Thyroid gland (tissue), 4 donors: ENCODE measurements at regions not wholly inside any gene's neighbourhood (a gene's known extent, or its start where the extent isn't known, plus 50 kb on each side); places are given as distances from the start of the nearest gene placed in this dataset.

Source experiments
- CTCF ChIP-seq, 6 experiments: fragments of 200-600 bp in 3 of 6; fragments of 450-650 bp in 3 of 6; sonication (generic) in 3 of 6; IDR thresholded peaks; one replicate each; pipeline ENCODE4 v1.5.1; 2016 to 2019; ENCODE audit warnings: antibody characterized with exemption in 6 of 6, mild to moderate bottlenecking in 2 of 6, inconsistent platforms in 1 of 6, moderate library complexity in 1 of 6
- POLR2A ChIP-seq, 2 donors: fragments of 450-650 bp; IDR thresholded peaks; one replicate each; pipeline ENCODE4 v1.6.1; 2017; ENCODE audit warnings: antibody characterized with exemption in 2 of 2, mild to moderate bottlenecking in 2 of 2, moderate library complexity in 1 of 2

GRCh38 chr5:58016877-58017276, 443.0 kb downstream of the PLK2 start:
- TF ChIP-seq CTCF (IDR thresholded peaks at IDR 0.05) (no peak), POLR2A (IDR thresholded peaks at IDR 0.05) (no peak)
